Activated naive CD4-positive, alpha-beta T cell treated with anti-CD3 and anti-CD28 coated beads, Interleukin-2, amount 50 U/mL, for 24 hours (primary cell): ENCODE measurements at regions not wholly inside any gene's neighbourhood (a gene's known extent, or its start where the extent isn't known, plus 50 kb on each side); places are given as distances from the start of the nearest gene placed in this dataset.
"Not testable (repeated sequence)": the region's sequence is repeated elsewhere in the genome, so short reads cannot be mapped to it uniquely, and the experiment has no call there.

Source experiments
- H3K27ac Mint-ChIP-seq: one replicate; pipeline ENCODE4 v1.8.0; 2021; ENCODE audit warnings: mild to moderate bottlenecking, mixed read lengths
- H3K27me3 Mint-ChIP-seq: one replicate; pipeline ENCODE4 v1.8.0; 2021; ENCODE audit warnings: mixed read lengths
- H3K36me3 Mint-ChIP-seq: one replicate; pipeline ENCODE4 v1.8.0; 2021; ENCODE audit warnings: mixed read lengths
- H3K4me1 Mint-ChIP-seq: one replicate; pipeline ENCODE4 v1.8.0; 2021; ENCODE audit warnings: mixed read lengths
- H3K4me3 Mint-ChIP-seq: one replicate; pipeline ENCODE4 v1.8.0; 2021; ENCODE audit warnings: mild to moderate bottlenecking, mixed read lengths
- H3K9me3 Mint-ChIP-seq: one replicate; pipeline ENCODE4 v1.8.0; 2021; ENCODE audit warnings: mixed read lengths

GRCh38 chr4:107483621-107484020, 236.4 kb downstream of the PAPSS1 start:
- H3K4me1 Mint-ChIP-seq, H3K36me3 Mint-ChIP-seq, H3K27ac Mint-ChIP-seq, H3K4me3 Mint-ChIP-seq, H3K27me3 Mint-ChIP-seq, H3K9me3 Mint-ChIP-seq: not testable (repeated sequence)

GRCh38 chr4:107482546-107482945, 237.5 kb downstream of the PAPSS1 start:
- no peak overlapping the region for H3K4me3 Mint-ChIP-seq
- no peak overlapping the region for H3K27ac Mint-ChIP-seq
- no peaks in the 10 kb centered on the region for H3K36me3 Mint-ChIP-seq

GRCh38 chr4:107478327-107478980, 241.6 kb downstream of the PAPSS1 start:
- H3K9me3 Mint-ChIP-seq, result peaks cover 5% of the 10 kb centered on the region
- no peaks in the 10 kb centered on the region for H3K27me3 Mint-ChIP-seq
- no peak overlapping the region for H3K27ac Mint-ChIP-seq
- no peaks in the 10 kb centered on the region for H3K36me3 Mint-ChIP-seq
- no peaks in the 10 kb centered on the region for H3K4me1 Mint-ChIP-seq
- H3K4me3 Mint-ChIP-seq, result no peak overlapping the region

More at GRCh38 chr4:107482546-107482945, 237.5 kb downstream of the PAPSS1 start:
- no peaks in the 10 kb centered on the region for H3K4me1 Mint-ChIP-seq
- no peaks in the 10 kb centered on the region for H3K27me3 Mint-ChIP-seq
- H3K9me3 Mint-ChIP-seq, result peaks cover 9% of the 10 kb centered on the region

GRCh38 chr4:107473126-107473525, 246.9 kb downstream of the PAPSS1 start:
- Mint-ChIP-seq H3K4me1 (no peaks in the 10 kb centered on the region), H3K9me3 (peaks cover 4% of the 10 kb centered on the region), H3K4me3 (no peak overlapping the region), H3K36me3 (no peaks in the 10 kb centered on the region), H3K27ac (no peak overlapping the region), H3K27me3 (no peaks in the 10 kb centered on the region)

- Mint-ChIP-seq H3K9me3 (no peaks in the 10 kb centered on the region), H3K27me3 (no peaks in the 10 kb centered on the region), H3K4me1 (no peaks in the 10 kb centered on the region), H3K36me3 (no peaks in the 10 kb centered on the region), H3K27ac (no peak overlapping the region), H3K4me3 (no peak overlapping the region)
Observed at GRCh38 chr4:107472265-107472948, 247.6 kb downstream of the PAPSS1 start.

- Mint-ChIP-seq H3K9me3 (no peaks in the 10 kb centered on the region), H3K27ac (no peak overlapping the region), H3K4me1 (no peaks in the 10 kb centered on the region), H3K4me3 (no peak overlapping the region), H3K36me3 (no peaks in the 10 kb centered on the region), H3K27me3 (no peaks in the 10 kb centered on the region)
Observed at GRCh38 chr4:107470173-107470572, 249.9 kb downstream of the PAPSS1 start.

- no peaks in the 10 kb centered on the region for H3K4me1 Mint-ChIP-seq
- H3K9me3 Mint-ChIP-seq, result no peaks in the 10 kb centered on the region
- no peaks in the 10 kb centered on the region for H3K36me3 Mint-ChIP-seq
- H3K27ac Mint-ChIP-seq, result no peak overlapping the region
- H3K4me3 Mint-ChIP-seq, result no peak overlapping the region
- no peaks in the 10 kb centered on the region for H3K27me3 Mint-ChIP-seq
Observed at GRCh38 chr4:107468812-107469211, 251.2 kb downstream of the PAPSS1 start.

- H3K27me3 Mint-ChIP-seq, result no peaks in the 10 kb centered on the region
Observed at GRCh38 chr4:107468156-107468555, 251.9 kb downstream of the PAPSS1 start.

GRCh38 chr4:107467461-107467860, 252.6 kb downstream of the PAPSS1 start:
- H3K27me3 Mint-ChIP-seq, result no peaks in the 10 kb centered on the region
- H3K4me1 Mint-ChIP-seq, result no peaks in the 10 kb centered on the region
- no peak overlapping the region for H3K27ac Mint-ChIP-seq
- H3K36me3 Mint-ChIP-seq, result no peaks in the 10 kb centered on the region
- no peak overlapping the region for H3K4me3 Mint-ChIP-seq
- H3K9me3 Mint-ChIP-seq, result no peaks in the 10 kb centered on the region

More at GRCh38 chr4:107468156-107468555, 251.9 kb downstream of the PAPSS1 start:
- no peak overlapping the region for H3K27ac Mint-ChIP-seq
- H3K4me1 Mint-ChIP-seq, result no peaks in the 10 kb centered on the region
- no peaks in the 10 kb centered on the region for H3K36me3 Mint-ChIP-seq
- no peak overlapping the region for H3K4me3 Mint-ChIP-seq
- no peaks in the 10 kb centered on the region for H3K9me3 Mint-ChIP-seq

- H3K27ac Mint-ChIP-seq, result no peak overlapping the region
- H3K9me3 Mint-ChIP-seq, result no peaks in the 10 kb centered on the region
- no peak overlapping the region for H3K4me3 Mint-ChIP-seq
- H3K27me3 Mint-ChIP-seq, result peaks cover 8% of the 10 kb centered on the region
- peaks cover 1% of the 10 kb centered on the region for H3K36me3 Mint-ChIP-seq
- no peaks in the 10 kb centered on the region for H3K4me1 Mint-ChIP-seq
Observed at GRCh38 chr4:107458194-107458593, 261.8 kb downstream of the PAPSS1 start.

GRCh38 chr4:107453987-107454386, 266.0 kb downstream of the PAPSS1 start:
- Mint-ChIP-seq H3K27me3 (peaks cover 2% of the 10 kb centered on the region), H3K4me1 (no peaks in the 10 kb centered on the region), H3K4me3 (no peak overlapping the region), H3K9me3 (no peaks in the 10 kb centered on the region), H3K27ac (no peak overlapping the region), H3K36me3 (no peaks in the 10 kb centered on the region)

GRCh38 chr4:107452717-107453630, 267.1 kb downstream of the PAPSS1 start:
- H3K36me3 Mint-ChIP-seq, result no peaks in the 10 kb centered on the region

GRCh38 chr4:107449611-107450369, 270.2 kb downstream of the PAPSS1 start:
- H3K27me3 Mint-ChIP-seq, result peaks cover 2% of the 10 kb centered on the region
- no peaks in the 10 kb centered on the region for H3K4me1 Mint-ChIP-seq
- no peak overlapping the region for H3K27ac Mint-ChIP-seq
- H3K4me3 Mint-ChIP-seq, result no peak overlapping the region
- H3K36me3 Mint-ChIP-seq, result no peaks in the 10 kb centered on the region
- peaks cover 6% of the 10 kb centered on the region for H3K9me3 Mint-ChIP-seq

More at GRCh38 chr4:107452717-107453630, 267.1 kb downstream of the PAPSS1 start:
- H3K27me3 Mint-ChIP-seq, result peaks cover 2% of the 10 kb centered on the region
- no peak overlapping the region for H3K4me3 Mint-ChIP-seq
- H3K4me1 Mint-ChIP-seq, result no peaks in the 10 kb centered on the region
- no peaks in the 10 kb centered on the region for H3K9me3 Mint-ChIP-seq
- no peak overlapping the region for H3K27ac Mint-ChIP-seq

- no peaks in the 10 kb centered on the region for H3K27me3 Mint-ChIP-seq
- H3K36me3 Mint-ChIP-seq, result no peaks in the 10 kb centered on the region
- peaks cover 6% of the 10 kb centered on the region for H3K9me3 Mint-ChIP-seq
- no peaks in the 10 kb centered on the region for H3K4me1 Mint-ChIP-seq
- H3K4me3 Mint-ChIP-seq, result no peak overlapping the region
- H3K27ac Mint-ChIP-seq, result no peak overlapping the region
Observed at GRCh38 chr4:107442538-107443111, 277.4 kb downstream of the PAPSS1 start.

GRCh38 chr4:107439401-107439800, 280.6 kb downstream of the PAPSS1 start:
- Mint-ChIP-seq H3K27ac (no peak overlapping the region), H3K4me3 (no peak overlapping the region), H3K4me1 (no peaks in the 10 kb centered on the region), H3K27me3 (peaks cover 2% of the 10 kb centered on the region), H3K9me3 (no peaks in the 10 kb centered on the region), H3K36me3 (no peaks in the 10 kb centered on the region)
